ENCODE measurements at regions not wholly inside any gene's neighbourhood (a gene's known extent, or its start where the extent isn't known, plus 50 kb on each side); places are given as distances from the start of the nearest gene placed in this dataset.
"Not testable (repeated sequence)": the region's sequence is repeated elsewhere in the genome, so short reads cannot be mapped to it uniquely, and the experiment has no call there.

DNA sequence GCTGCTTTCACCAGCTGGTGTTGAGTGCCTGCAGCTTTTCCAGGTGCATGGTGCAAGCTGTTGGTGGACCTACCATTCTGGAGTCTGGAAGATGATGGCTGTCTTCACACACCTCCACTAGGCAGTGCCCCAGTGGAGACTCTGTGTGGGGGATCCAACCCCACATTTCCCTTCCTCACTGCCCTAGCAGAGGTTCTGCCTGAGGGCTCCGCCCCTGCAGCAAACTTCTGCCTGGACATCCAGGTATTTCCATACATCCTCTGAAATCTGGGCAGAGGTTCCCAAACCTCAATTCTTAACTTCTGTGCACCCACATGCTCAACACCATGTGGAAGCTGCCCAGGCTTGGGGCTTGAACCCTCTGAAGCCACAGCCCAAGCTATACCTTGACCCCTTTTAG, 172.4 kb downstream of the PHF2 start:
- TF ChIP-seq SUZ12 (IDR thresholded peaks at IDR 0.05); SP1 (IDR thresholded peaks at IDR 0.05); FOXM1 (IDR thresholded peaks at IDR 0.05; ENCODE audit: borderline replicate concordance); FOXA1 (IDR thresholded peaks at IDR 0.05); HDGF (IDR thresholded peaks at IDR 0.05; ENCODE audit: borderline replicate concordance); TARDBP (IDR thresholded peaks at IDR 0.05); BHLHE40 (IDR thresholded peaks at IDR 0.05; ENCODE audit: borderline replicate concordance); ARNT (IDR thresholded peaks at IDR 0.05); ELF4 (IDR thresholded peaks at IDR 0.05); NFRKB (IDR thresholded peaks at IDR 0.05); FOXK2 (IDR thresholded peaks at IDR 0.05); CTBP1 (IDR thresholded peaks at IDR 0.05; ENCODE audit: borderline replicate concordance); L3MBTL2 (conservative IDR thresholded peaks at IDR 0.05): not testable (repeated sequence)

Data from HEK293T (cell line).